A673 (cell line): ENCODE measurements at regions not wholly inside any gene's neighbourhood (a gene's known extent, or its start where the extent isn't known, plus 50 kb on each side); places are given as distances from the start of the nearest gene placed in this dataset.

ENCODE experiments used
- BruUV-seq: library from RNA; stranded (reverse); fragments of 400-500 nt; replicated peaks from 2 replicates; lab custom pipeline; 2021; lab: Mats Ljungman, UMichigan
- CTCF ChIA-PET: fragments of 300-600 bp; sonication (Branson Sonifier 250); formaldehyde crosslinking; loops from one replicate; lab custom pipeline; 2022; ENCODE audit warnings: antibody characterized with exemption; lab: Charles Lee
- POLR2A ChIA-PET: fragments of 300-600 bp; sonication (Branson Sonifier 250); formaldehyde crosslinking; loops from one replicate; lab custom pipeline; 2022; ENCODE audit warnings: antibody characterized with exemption; ENCODE audit not compliant: low non-redundant PET; lab: Charles Lee
- DNase-seq: peaks from one replicate; pipeline ENCODE4 v3.0.0-alpha.2; 2015; ENCODE audit warnings: low spot score
- H3K27ac ChIP-seq: fragments of 200-600 bp; sonication (generic); 2 replicates; pipeline ENCODE4 v1.5.1; 2016; ENCODE audit warnings: mixed run types, low read depth, mild to moderate bottlenecking, mixed read lengths, antibody characterized with exemption, low read length; ENCODE audit not compliant: poor library complexity, severe bottlenecking
- H3K27me3 ChIP-seq: fragments of 200-600 bp; sonication (generic); replicated peaks from 2 replicates; pipeline ENCODE4 v1.6.1; 2017; ENCODE audit warnings: mixed run types, low read depth, mild to moderate bottlenecking, mixed read lengths, antibody characterized with exemption, low read length; ENCODE audit not compliant: insufficient read depth, poor library complexity
- H3K36me3 ChIP-seq: fragments of 200-600 bp; sonication (generic); 2 replicates; pipeline ENCODE4 v1.6.1; 2016; ENCODE audit warnings: mixed run types, mild to moderate bottlenecking, mixed read lengths, antibody characterized with exemption, low read length; ENCODE audit not compliant: insufficient read depth, poor library complexity, severe bottlenecking
- H3K4me1 ChIP-seq: fragments of 200-600 bp; sonication (generic); 2 replicates; pipeline ENCODE4 v1.6.1; 2017; ENCODE audit warnings: mixed run types, mild to moderate bottlenecking, mixed read lengths, antibody characterized with exemption, low read length; ENCODE audit not compliant: insufficient read depth, poor library complexity, severe bottlenecking
- H3K4me3 ChIP-seq: fragments of 200-600 bp; sonication (generic); 2 replicates; pipeline ENCODE4 v1.5.1; 2016; ENCODE audit warnings: low read depth, mixed run types, mild to moderate bottlenecking, mixed read lengths, low read length; ENCODE audit not compliant: poor library complexity, severe bottlenecking
- H3K9me3 ChIP-seq: fragments of 200-600 bp; sonication (generic); 2 replicates; pipeline ENCODE4 v1.6.1; 2016; ENCODE audit warnings: mixed run types, low read depth, mild to moderate bottlenecking, mixed read lengths, antibody characterized with exemption, low read length; ENCODE audit not compliant: poor library complexity, severe bottlenecking
- CTCF ChIP-seq: fragments of 300-800, 200-600 bp; sonication (generic); conservative IDR thresholded peaks from 2 replicates; pipeline ENCODE4 v1.5.1; 2017; ENCODE audit warnings: low read depth, mild to moderate bottlenecking, antibody characterized with exemption, low read length, moderate library complexity, mixed read lengths
- EZH2 ChIP-seq: fragments of 200-600 bp; sonication (generic); IDR thresholded peaks from 2 replicates; pipeline ENCODE4 v1.6.1; 2017; ENCODE audit warnings: borderline replicate concordance, low read depth, mild to moderate bottlenecking, mixed read lengths, antibody characterized with exemption, low read length; ENCODE audit not compliant: poor library complexity, severe bottlenecking
- intact Hi-C: fragments of 100-400 bp; cut with micrococcal nuclease; formaldehyde crosslinking; loops from one replicate; pipeline ENCODE4 v1.10.0; 2022; ENCODE audit not compliant: unreplicated experiment

DNA sequence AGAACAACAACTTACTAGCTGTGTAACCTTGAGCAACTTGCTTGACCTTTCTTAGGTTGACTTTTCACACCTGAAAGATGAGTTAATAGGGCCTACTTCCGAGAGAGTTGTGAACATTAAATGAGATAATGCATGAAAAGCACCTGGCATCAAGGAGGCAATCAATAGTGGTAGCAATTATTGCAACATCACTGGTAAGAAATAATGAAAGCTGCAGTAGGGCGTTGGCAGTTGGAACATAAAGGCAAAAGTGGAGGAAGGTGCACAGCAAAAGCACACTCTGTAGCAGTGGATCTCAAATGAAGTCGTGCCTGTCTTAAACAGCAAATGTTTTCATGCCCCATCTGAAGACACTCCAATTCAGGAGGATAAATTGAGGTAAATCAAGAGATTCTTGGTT lies 178.9 kb upstream of the VRK2 start:
- no peak for DNase-seq
- TF ChIP-seq EZH2 (no peak), CTCF (no peak)
- BruUV-seq: no TSS peak
- ChIA-PET CTCF (no interaction called here), POLR2A (no interaction called here)
- Histone ChIP-seq H3K9me3 (no peaks in the 10 kb centered on the region), H3K27ac (no peak overlapping the region), H3K36me3 (no peaks in the 10 kb centered on the region), H3K4me3 (no peak overlapping the region), H3K27me3 (no peaks in the 10 kb centered on the region), H3K4me1 (no peaks in the 10 kb centered on the region)
- intact Hi-C loops: no loop called here

DNA sequence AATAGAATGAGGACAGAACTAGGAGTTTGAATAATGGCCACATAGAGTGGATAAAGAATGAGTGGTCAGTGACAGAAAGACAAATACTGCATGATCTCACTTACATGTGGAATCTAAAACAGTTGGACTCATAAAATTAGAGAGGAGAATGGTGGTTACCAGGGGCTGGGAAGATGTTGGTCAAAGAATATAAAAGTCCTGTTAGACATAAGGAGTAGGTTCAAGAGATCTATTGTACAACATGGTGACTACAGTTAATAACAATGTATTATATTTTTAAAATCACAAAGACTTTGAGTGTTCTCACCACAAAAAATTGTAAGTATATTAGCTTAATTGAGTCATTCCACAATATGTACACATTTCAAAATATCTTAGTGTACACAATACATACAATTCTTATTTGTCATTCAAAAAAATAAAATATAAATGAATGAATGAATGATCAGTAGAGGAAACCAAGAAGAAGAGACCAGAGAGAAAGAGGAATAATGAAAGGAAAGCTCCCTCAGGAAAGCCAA lies 177.9 kb upstream of the VRK2 start:
- Histone ChIP-seq H3K4me3 (no peak overlapping the region), H3K4me1 (no peaks in the 10 kb centered on the region), H3K36me3 (no peaks in the 10 kb centered on the region), H3K9me3 (no peaks in the 10 kb centered on the region), H3K27ac (no peak overlapping the region), H3K27me3 (no peaks in the 10 kb centered on the region)
- no TSS peak for BruUV-seq
- TF ChIP-seq EZH2: no peak
- TF ChIP-seq CTCF: no peak
- ChIA-PET POLR2A (no interaction called here), CTCF (no interaction called here)
- intact Hi-C loops: no loop called here
- no peak for DNase-seq

- no peaks in the 10 kb centered on the region for H3K36me3 ChIP-seq
- H3K4me3 ChIP-seq: no peak overlapping the region
- no peak for DNase-seq
- H3K9me3 ChIP-seq: no peaks in the 10 kb centered on the region
- no peaks in the 10 kb centered on the region for H3K4me1 ChIP-seq
- no peak overlapping the region for H3K27ac ChIP-seq
- BruUV-seq: no TSS peak
- intact Hi-C loops: no loop called here
- ChIA-PET POLR2A (no interaction called here), CTCF (no interaction called here)
- TF ChIP-seq EZH2 (no peak), CTCF (no peak)
- no peaks in the 10 kb centered on the region for H3K27me3 ChIP-seq
Observed at GRCh38 chr2:57869758-57870344, 176.8 kb upstream of the VRK2 start.
